Lower lobe of right lung (tissue), 2 donors: ENCODE measurements at regions not wholly inside any gene's neighbourhood (a gene's known extent, or its start where the extent isn't known, plus 50 kb on each side); places are given as distances from the start of the nearest gene placed in this dataset.

Source experiments
- ATAC-seq, 2 donors: fragments of 200-7000 bp; cut with Tn5 transposase; one replicate each; pipeline ENCODE4 v1.9.1; 2020 to 2022; ENCODE audit warnings: mild to moderate bottlenecking in 2 of 2, moderate library complexity in 2 of 2
- DNase-seq: peaks from one replicate; pipeline ENCODE4 v3.0.0-alpha.2; 2020
- H3K27ac ChIP-seq: fragments of 200-600 bp; one replicate; pipeline ENCODE4 v1.8.0; 2022
- H3K27me3 ChIP-seq: fragments of 200-600 bp; one replicate; pipeline ENCODE4 v1.8.0; 2022; ENCODE audit warnings: low read depth
- H3K36me3 ChIP-seq: fragments of 200-600 bp; one replicate; pipeline ENCODE4 v1.8.0; 2022; ENCODE audit warnings: mild to moderate bottlenecking
- H3K4me1 ChIP-seq: fragments of 200-600 bp; one replicate; pipeline ENCODE4 v1.8.0; 2022
- H3K4me3 ChIP-seq: fragments of 200-600 bp; one replicate; pipeline ENCODE4 v1.8.0; 2022; ENCODE audit warnings: mild to moderate bottlenecking
- H3K9me3 ChIP-seq: fragments of 200-600 bp; one replicate; pipeline ENCODE4 v1.8.0; 2022
- CTCF ChIP-seq: fragments of 200-600 bp; IDR thresholded peaks from one replicate; pipeline ENCODE4 v1.8.0; 2022; ENCODE audit warnings: antibody characterized with exemption, mild to moderate bottlenecking
- intact Hi-C: fragments of 100-400 bp; cut with DNase I; formaldehyde crosslinking; loops from one replicate; pipeline ENCODE4 v1.11.0; 2022
- donor health status: DM: no; HTN: yes; CAD: no; lungs with severe emphysema.

DNA sequence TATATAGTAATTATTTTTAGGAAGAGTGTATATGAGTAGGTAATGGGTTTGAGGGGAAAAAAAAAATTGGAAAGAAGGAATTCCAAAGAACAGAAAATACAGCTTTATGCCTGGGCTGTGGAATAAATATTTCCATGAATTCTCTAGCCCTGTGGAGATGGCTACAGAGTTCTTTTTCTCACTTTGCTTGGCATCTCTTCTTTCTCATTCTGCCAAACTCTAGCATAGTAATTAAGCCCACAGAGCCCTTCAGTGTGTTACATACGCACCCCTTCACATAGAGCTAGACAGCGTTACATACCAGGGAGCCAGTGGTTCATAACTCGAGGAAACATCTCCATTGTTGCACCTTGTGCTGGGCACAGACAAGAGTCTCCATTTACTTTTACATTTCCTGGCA, 621.1 kb downstream of the CDH8 start:
- Histone ChIP-seq H3K9me3 (no peaks in the 10 kb centered on the region), H3K4me3 (no peak overlapping the region), H3K4me1 (no peaks in the 10 kb centered on the region), H3K27ac (no peak overlapping the region), H3K36me3 (no peaks in the 10 kb centered on the region), H3K27me3 (no peaks in the 10 kb centered on the region)
- ATAC-seq (no peak), DNase-seq (no peak)
- TF ChIP-seq CTCF: no peak
- intact Hi-C loops: no loop called here

DNA sequence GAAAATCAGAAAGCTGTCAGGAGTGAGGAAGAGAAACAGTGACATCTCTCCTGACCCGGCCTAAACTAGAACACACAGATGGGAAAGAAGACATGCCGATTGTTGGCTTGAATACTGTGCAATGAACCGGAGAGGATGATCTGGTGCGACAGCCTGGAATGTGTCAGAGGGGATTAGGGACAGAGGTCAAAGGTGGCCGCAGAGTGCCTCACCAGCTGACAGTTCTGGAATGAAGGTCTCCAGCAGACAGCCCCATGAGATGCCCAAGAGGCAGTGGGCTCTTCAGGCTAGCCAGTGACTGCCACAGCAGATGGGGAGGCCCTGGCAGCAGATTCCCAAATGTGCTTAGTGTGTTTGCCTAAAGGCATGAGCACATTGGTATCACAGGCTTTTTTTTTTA, 623.2 kb downstream of the CDH8 start:
- Histone ChIP-seq H3K9me3 (no peaks in the 10 kb centered on the region), H3K36me3 (no peaks in the 10 kb centered on the region), H3K27ac (no peak overlapping the region), H3K27me3 (no peaks in the 10 kb centered on the region), H3K4me1 (no peaks in the 10 kb centered on the region), H3K4me3 (no peak overlapping the region)
- DNase-seq: no peak
- no peak for TF ChIP-seq CTCF
- no peak for ATAC-seq
- intact Hi-C loops: no loop called here

- ATAC-seq (no peak), DNase-seq (no peak)
- Histone ChIP-seq H3K9me3 (no peaks in the 10 kb centered on the region), H3K27me3 (no peaks in the 10 kb centered on the region), H3K27ac (no peak overlapping the region), H3K4me3 (no peak overlapping the region), H3K36me3 (no peaks in the 10 kb centered on the region), H3K4me1 (no peaks in the 10 kb centered on the region)
- intact Hi-C loops: no loop called here
- TF ChIP-seq CTCF: no peak
Measured at GRCh38 chr16:61412562-61412961, 623.7 kb downstream of the CDH8 start.

DNA sequence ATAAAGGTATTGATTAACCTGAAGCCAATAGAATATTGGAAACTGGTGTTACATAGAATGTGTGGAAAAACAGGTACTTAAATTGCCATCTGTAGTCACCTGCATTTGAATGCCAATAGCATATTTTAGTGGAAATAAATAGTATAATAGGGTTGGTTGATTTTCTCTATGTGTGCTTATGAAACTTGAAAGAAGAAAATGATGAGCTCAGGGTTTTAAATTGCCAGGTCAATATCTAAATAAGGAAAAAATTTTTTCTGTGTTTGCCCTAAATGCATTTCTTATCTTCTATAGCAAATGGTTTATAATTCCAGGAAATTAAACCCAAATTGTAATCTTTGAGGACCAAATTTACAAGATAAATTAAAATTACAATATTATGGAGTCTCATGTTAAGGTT, 626.6 kb downstream of the CDH8 start:
- Histone ChIP-seq H3K9me3 (no peaks in the 10 kb centered on the region), H3K36me3 (no peaks in the 10 kb centered on the region), H3K27me3 (no peaks in the 10 kb centered on the region), H3K4me3 (no peak overlapping the region), H3K27ac (no peak overlapping the region), H3K4me1 (no peaks in the 10 kb centered on the region)
- intact Hi-C loops: no loop called here
- DNase-seq: no peak
- TF ChIP-seq CTCF: no peak
- no peak for ATAC-seq

DNA sequence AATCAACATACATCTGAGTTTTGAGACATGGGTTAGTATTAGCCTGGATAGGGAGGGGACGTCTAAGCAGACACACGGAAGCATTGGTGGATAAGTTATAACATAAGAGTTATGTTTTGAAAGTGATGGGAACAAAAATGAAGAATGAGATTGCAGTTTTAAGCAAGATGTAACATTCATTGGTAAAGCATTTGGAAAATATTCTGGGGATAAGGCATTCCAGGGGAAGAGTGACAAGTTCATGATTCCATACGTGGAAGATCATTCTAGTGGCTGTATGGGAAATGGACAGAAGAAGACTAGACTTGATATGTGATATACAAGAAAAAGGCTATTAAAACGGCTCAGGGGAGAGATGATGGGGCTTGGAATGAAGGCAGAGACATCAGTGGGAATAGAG, 632.9 kb downstream of the CDH8 start:
- intact Hi-C loops: no loop called here
- Histone ChIP-seq H3K27me3 (no peaks in the 10 kb centered on the region), H3K4me1 (no peaks in the 10 kb centered on the region), H3K27ac (no peak overlapping the region), H3K36me3 (no peaks in the 10 kb centered on the region), H3K9me3 (no peaks in the 10 kb centered on the region), H3K4me3 (no peak overlapping the region)
- no peak for DNase-seq
- TF ChIP-seq CTCF: no peak
- ATAC-seq: no peak

DNA sequence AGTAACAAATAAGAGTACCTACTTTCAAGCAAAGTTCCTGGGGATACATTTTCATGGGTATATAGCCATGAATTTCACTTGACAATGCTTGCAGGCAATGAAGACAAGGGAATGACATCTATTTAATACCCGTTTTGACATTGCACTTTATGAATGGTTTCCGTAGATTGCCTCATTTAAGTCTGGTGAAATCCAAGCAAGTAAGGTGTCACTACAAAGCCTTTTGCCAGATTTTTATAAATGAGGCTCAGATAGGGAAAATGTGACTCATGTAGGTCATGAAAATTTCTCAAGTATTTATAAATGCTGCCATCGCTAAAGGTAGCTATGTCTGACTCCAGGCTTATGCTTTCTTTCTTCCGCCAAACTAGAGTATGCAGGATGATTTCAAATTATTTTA, 644.3 kb downstream of the CDH8 start:
- no peak overlapping the region for H3K27ac ChIP-seq
- no peaks in the 10 kb centered on the region for H3K9me3 ChIP-seq
- intact Hi-C loops: no loop called here
- H3K36me3 ChIP-seq: no peaks in the 10 kb centered on the region
- no peaks in the 10 kb centered on the region for H3K27me3 ChIP-seq
- no peak for TF ChIP-seq CTCF
- ATAC-seq (no peak), DNase-seq (no peak)
- H3K4me1 ChIP-seq: no peaks in the 10 kb centered on the region
- H3K4me3 ChIP-seq: no peak overlapping the region
